ENCODE measurements at regions not wholly inside any gene's neighbourhood (a gene's known extent, or its start where the extent isn't known, plus 50 kb on each side); places are given as distances from the start of the nearest gene placed in this dataset.

DNA sequence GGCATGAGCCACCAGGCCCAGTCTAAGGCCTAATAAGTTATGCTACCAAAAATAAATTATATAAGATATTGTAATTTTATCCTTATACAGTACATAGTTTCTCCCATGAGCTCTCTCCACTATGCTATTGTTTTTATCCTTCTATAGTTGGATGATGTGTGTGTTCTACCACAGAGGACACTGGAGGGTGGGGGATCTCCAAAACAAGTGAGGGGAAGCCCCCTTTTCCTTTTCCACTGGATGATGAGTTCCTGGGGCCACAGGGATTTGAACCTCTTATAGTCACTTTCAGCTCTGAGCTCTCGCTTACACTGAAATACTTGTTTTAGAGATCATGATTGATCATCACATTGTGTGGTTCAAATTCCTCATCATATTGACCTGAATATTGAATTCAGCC is 77.6 kb upstream of the VAV3 start:
- no peak overlapping the region for H3K4me3 ChIP-seq
- no peak for DNase-seq
- H3K9me3 ChIP-seq: no peaks in the 10 kb centered on the region
- no peaks in the 10 kb centered on the region for H3K36me3 ChIP-seq
- intact Hi-C loops (cut with DNase I; ENCODE audit: low total_unique reads): no loop called here
- 95 to 100% (median 98%) methylated on average over 1 of the region's 1 CpG for WGBS, 5 donors
- H3K27me3 ChIP-seq: no peaks in the 10 kb centered on the region
- TF ChIP-seq POLR2A (IDR thresholded peaks at IDR 0.05): no peak
- no peak for TF ChIP-seq EP300 (IDR thresholded peaks at IDR 0.05)
- TF ChIP-seq, protein P1, sequence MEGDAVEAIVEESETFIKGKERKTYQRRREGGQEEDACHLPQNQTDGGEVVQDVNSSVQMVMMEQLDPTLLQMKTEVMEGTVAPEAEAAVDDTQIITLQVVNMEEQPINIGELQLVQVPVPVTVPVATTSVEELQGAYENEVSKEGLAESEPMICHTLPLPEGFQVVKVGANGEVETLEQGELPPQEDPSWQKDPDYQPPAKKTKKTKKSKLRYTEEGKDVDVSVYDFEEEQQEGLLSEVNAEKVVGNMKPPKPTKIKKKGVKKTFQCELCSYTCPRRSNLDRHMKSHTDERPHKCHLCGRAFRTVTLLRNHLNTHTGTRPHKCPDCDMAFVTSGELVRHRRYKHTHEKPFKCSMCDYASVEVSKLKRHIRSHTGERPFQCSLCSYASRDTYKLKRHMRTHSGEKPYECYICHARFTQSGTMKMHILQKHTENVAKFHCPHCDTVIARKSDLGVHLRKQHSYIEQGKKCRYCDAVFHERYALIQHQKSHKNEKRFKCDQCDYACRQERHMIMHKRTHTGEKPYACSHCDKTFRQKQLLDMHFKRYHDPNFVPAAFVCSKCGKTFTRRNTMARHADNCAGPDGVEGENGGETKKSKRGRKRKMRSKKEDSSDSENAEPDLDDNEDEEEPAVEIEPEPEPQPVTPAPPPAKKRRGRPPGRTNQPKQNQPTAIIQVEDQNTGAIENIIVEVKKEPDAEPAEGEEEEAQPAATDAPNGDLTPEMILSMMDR (IDR thresholded peaks at IDR 0.05): no peak
- TF ChIP-seq POLR2AphosphoS5 (IDR thresholded peaks at IDR 0.05): no peak
- H3K4me1 ChIP-seq: peaks cover 0 to 17% (median 7%) of the 10 kb centered on the region in 4 donors
- no peak overlapping the region for H3K27ac ChIP-seq

DNA sequence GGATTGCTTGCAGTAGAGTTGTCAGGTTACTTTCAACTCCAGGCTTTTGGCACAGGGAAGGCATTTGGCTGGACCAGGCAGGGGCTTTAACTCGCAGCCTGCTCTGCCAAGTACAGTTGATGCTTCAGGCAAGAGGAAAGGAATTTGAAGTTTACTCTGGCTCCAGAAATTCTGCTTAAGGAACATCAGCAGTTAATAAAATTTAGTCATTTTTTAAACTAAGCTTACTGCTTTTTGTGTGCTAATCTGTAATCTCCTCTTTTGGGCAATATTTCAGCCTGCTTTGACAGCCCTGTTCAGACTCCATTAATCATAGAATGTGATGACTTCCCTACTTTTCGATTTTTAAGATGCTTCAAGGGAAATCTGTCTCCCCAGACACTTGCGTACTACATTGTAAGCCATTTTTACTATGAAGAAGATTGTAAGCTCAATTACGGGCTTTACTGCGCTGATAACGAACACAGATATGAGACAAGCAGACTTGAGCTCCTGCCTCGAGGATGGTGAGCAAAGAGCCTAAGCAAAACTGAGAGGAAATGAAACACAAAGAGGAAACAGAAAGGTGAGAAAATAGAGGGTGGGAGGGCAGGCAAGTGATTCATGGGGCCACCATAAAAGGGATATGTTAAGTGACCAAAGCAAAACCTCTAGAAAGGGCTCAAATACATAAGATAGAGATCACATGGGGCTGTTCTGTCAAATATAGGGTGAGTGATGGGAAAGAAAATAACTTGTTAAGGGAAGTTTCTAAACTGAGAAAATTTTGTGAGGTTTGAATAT is 76.6 kb upstream of the VAV3 start:
- Histone ChIP-seq H3K36me3 (no peaks in the 10 kb centered on the region), H3K27ac (no peak overlapping the region)

DNA sequence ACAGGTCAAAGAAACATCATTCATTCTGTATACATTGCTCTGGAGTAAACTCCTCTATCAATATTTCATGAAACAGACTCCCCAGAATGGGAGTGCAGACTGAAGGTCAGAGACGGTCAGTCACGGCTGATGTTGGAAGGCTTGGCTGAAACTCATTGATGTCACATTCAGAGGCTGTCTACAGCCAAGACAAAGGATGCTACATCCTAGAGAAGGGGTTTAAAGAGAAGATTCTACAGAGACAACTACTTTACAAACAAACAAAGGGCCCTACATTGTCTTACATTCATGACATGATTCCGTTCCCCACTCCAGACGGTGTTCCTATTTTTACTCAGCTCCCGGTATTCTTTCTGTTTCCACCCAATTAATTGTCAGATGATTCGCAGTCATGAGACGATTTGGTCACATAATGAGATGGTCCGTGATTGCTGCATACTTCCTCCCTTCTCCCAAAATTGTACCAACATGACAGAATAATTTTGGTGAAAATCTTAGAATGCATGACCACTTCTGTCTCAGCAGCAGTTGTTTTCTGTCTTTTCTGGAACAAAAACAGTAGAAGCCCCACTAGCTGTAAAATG is 73.8 kb upstream of the VAV3 start:
- H3K27ac ChIP-seq: no peak overlapping the region
- no peak for TF ChIP-seq EP300 (IDR thresholded peaks at IDR 0.05)
- TF ChIP-seq POLR2AphosphoS5 (IDR thresholded peaks at IDR 0.05): no peak
- TF ChIP-seq, protein P1 (IDR thresholded peaks at IDR 0.05): no peak
- TF ChIP-seq POLR2A (IDR thresholded peaks at IDR 0.05): no peak
- peaks cover 0 to 19% (median 5%) of the 10 kb centered on the region in 4 donors for H3K4me1 ChIP-seq
- no peak overlapping the region for H3K4me3 ChIP-seq
- no peaks in the 10 kb centered on the region for H3K27me3 ChIP-seq
- WGBS, 5 donors: 78 to 89% (median 86%) methylated on average over 8 of the region's 8 CpGs
- no peak for DNase-seq
- intact Hi-C loops (cut with DNase I; ENCODE audit: low total_unique reads): no loop called here
- H3K36me3 ChIP-seq: no peaks in the 10 kb centered on the region
- no peaks in the 10 kb centered on the region for H3K9me3 ChIP-seq

More for the DNA sequence above, 76.6 kb upstream of the VAV3 start:
- no peaks in the 10 kb centered on the region for H3K27me3 ChIP-seq
- WGBS, 5 donors: 41 to 69% (median 44%) methylated on average over 7 of the region's 7 CpGs
- DNase-seq: peak in 1 of 2 donors; percentile 60
- H3K4me3 ChIP-seq: no peak overlapping the region
- no peak for TF ChIP-seq POLR2A (IDR thresholded peaks at IDR 0.05)
- no peak for TF ChIP-seq EP300 (IDR thresholded peaks at IDR 0.05)
- TF ChIP-seq, protein P1 (IDR thresholded peaks at IDR 0.05): no peak
- no peak for TF ChIP-seq POLR2AphosphoS5 (IDR thresholded peaks at IDR 0.05)
- intact Hi-C loops (cut with DNase I; ENCODE audit: low total_unique reads): no loop called here
- no peaks in the 10 kb centered on the region for H3K9me3 ChIP-seq
- peaks cover 0 to 17% (median 7%) of the 10 kb centered on the region in 4 donors for H3K4me1 ChIP-seq

DNA sequence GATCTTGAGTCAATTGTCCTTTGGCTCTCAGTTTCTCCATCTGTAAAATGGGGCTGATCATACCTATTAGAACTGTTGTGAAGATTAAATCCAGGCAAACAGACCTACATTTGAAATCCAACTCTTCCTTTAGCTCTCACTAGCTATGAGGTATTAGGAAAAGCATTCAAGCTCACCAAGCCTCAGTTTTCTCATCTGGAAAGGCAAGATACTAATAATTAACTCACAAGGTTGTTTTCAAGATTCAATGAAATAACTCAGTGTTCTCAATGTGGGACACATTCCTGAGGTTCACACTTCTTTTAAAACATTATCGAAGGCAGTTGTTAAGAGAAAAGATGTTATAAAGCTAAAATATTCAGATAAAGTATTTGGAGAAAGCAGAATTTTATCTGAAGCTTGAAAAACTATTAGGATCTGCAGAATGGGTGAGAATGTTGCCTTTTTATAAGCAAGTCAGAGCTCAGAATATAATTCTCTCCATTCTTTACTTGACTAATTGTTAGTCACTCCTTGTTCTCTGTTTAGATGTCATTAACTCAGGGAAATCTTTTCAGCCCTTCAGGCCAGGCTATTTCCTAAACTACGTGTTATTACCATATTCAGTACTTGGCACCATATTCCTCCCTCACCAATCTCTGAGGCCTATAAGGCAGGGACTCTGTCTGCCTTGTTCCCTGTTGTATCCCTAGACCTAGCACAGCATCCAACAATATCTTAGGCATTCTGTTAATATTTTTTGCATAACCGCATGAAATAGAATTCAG is 72.0 kb upstream of the VAV3 start:
- intact Hi-C loops (cut with DNase I; ENCODE audit: low total_unique reads): no loop called here
- no peaks in the 10 kb centered on the region for H3K9me3 ChIP-seq
- 88 to 93% (median 91%) methylated on average over 3 of the region's 3 CpGs for WGBS, 5 donors
- H3K4me1 ChIP-seq: peaks cover 0 to 19% (median 5%) of the 10 kb centered on the region in 4 donors
- no peaks in the 10 kb centered on the region for H3K27me3 ChIP-seq
- no peaks in the 10 kb centered on the region for H3K36me3 ChIP-seq
- no peak for TF ChIP-seq POLR2AphosphoS5 (IDR thresholded peaks at IDR 0.05)
- TF ChIP-seq, protein P1 (IDR thresholded peaks at IDR 0.05): no peak
- no peak for TF ChIP-seq POLR2A (IDR thresholded peaks at IDR 0.05)
- no peak for TF ChIP-seq EP300 (IDR thresholded peaks at IDR 0.05)
- no peak overlapping the region for H3K27ac ChIP-seq
- no peak for DNase-seq
- H3K4me3 ChIP-seq: no peak overlapping the region

Measured in stomach (tissue), 8 donors.